Brain microvascular endothelial cell (primary cell): ENCODE measurements at regions not wholly inside any gene's neighbourhood (a gene's known extent, or its start where the extent isn't known, plus 50 kb on each side); places are given as distances from the start of the nearest gene placed in this dataset.

Source experiments
- DNase-seq: peaks from one replicate; pipeline ENCODE4 v3.0.0-alpha.2; 2020
- H3K27ac ChIP-seq: fragments of 250-450 bp; sonication (Bioruptor Pico); 2 replicates; pipeline ENCODE4 v1.5.1; 2020; ENCODE audit warnings: mild to moderate bottlenecking, moderate library complexity
- H3K27me3 ChIP-seq: fragments of 250-450 bp; sonication (Bioruptor Pico); replicated peaks from 2 replicates; pipeline ENCODE4 v1.5.1; 2020; ENCODE audit warnings: mild to moderate bottlenecking
- H3K36me3 ChIP-seq: fragments of 250-450 bp; sonication (Bioruptor Pico); replicated peaks from 2 replicates; pipeline ENCODE4 v1.5.1; 2020; ENCODE audit warnings: mild to moderate bottlenecking
- H3K4me3 ChIP-seq: 2 replicates; pipeline ENCODE4 v1.5.1; 2011; ENCODE audit warnings: low read depth, mild to moderate bottlenecking, control low read depth, low read length, moderate library complexity
- CTCF ChIP-seq: IDR thresholded peaks from 2 replicates; pipeline ENCODE4 v1.5.1; 2011; ENCODE audit warnings: low read depth, mild to moderate bottlenecking, moderate library complexity, low read length, control low read depth, inconsistent platforms; ENCODE audit errors: missing control alignments
- in situ Hi-C: cut with HindIII; loops from 2 replicates; pipeline ENCODE4 v1.10.0; 2017; ENCODE audit warnings: low sequenced_read_pairs, low pct_ligation_motif_present

- Histone ChIP-seq H3K4me3 (no peak overlapping the region), H3K27me3 (no peaks in the 10 kb centered on the region), H3K27ac (no peak overlapping the region), H3K36me3 (no peaks in the 10 kb centered on the region)
- no peak for DNase-seq
- in situ Hi-C loops, result no loop called here
- TF ChIP-seq CTCF, result no peak
These were observed 289.1 kb downstream of the ZNF516 start for GRCh38 chr18:76205906-76206305.

- H3K27me3 ChIP-seq, result no peaks in the 10 kb centered on the region
- H3K36me3 ChIP-seq, result no peaks in the 10 kb centered on the region
- H3K27ac ChIP-seq, result no peak overlapping the region
- in situ Hi-C loops, result no loop called here
- no peak overlapping the region for H3K4me3 ChIP-seq
- TF ChIP-seq CTCF, result no peak
- no peak for DNase-seq
These were observed 291.5 kb downstream of the ZNF516 start for GRCh38 chr18:76203552-76203951.

- no peak overlapping the region for H3K4me3 ChIP-seq
- no peak overlapping the region for H3K27ac ChIP-seq
- in situ Hi-C loops, result no loop called here
- DNase-seq, result no peak
- no peaks in the 10 kb centered on the region for H3K27me3 ChIP-seq
- no peak for TF ChIP-seq CTCF
- H3K36me3 ChIP-seq, result no peaks in the 10 kb centered on the region
These were observed 292.7 kb downstream of the ZNF516 start for GRCh38 chr18:76202322-76202721.

- Histone ChIP-seq H3K36me3 (no peaks in the 10 kb centered on the region), H3K4me3 (no peak overlapping the region), H3K27ac (no peak overlapping the region), H3K27me3 (no peaks in the 10 kb centered on the region)
- in situ Hi-C loops, result no loop called here
- DNase-seq, result no peak
- no peak for TF ChIP-seq CTCF
These were observed 299.4 kb downstream of the ZNF516 start for GRCh38 chr18:76195601-76196000.

GRCh38 chr18:76188097-76188496 lies 306.9 kb downstream of the ZNF516 start:
- H3K27ac ChIP-seq, result no peak overlapping the region
- no peaks in the 10 kb centered on the region for H3K36me3 ChIP-seq
- no peak for DNase-seq
- in situ Hi-C loops, result no loop called here
- TF ChIP-seq CTCF, result no peak
- H3K4me3 ChIP-seq, result no peak overlapping the region
- no peaks in the 10 kb centered on the region for H3K27me3 ChIP-seq

- in situ Hi-C loops, result no loop called here
- TF ChIP-seq CTCF, result no peak
- no peak for DNase-seq
- H3K4me3 ChIP-seq, result no peak overlapping the region
- H3K27me3 ChIP-seq, result no peaks in the 10 kb centered on the region
- H3K27ac ChIP-seq, result no peak overlapping the region
- H3K36me3 ChIP-seq, result no peaks in the 10 kb centered on the region
These were observed 315.8 kb downstream of the ZNF516 start for GRCh38 chr18:76179257-76179656.
